GM12878 (cell line): ENCODE measurements at regions not wholly inside any gene's neighbourhood (a gene's known extent, or its start where the extent isn't known, plus 50 kb on each side); places are given as distances from the start of the nearest gene placed in this dataset.

Source experiments
- ATAC-seq: fragments of 200-7000 bp; cut with Tn5 transposase; 3 replicates; pipeline ENCODE4 v1.9.1; 2020; ENCODE audit warnings: mild to moderate bottlenecking, moderate library complexity
- BruUV-seq: library from RNA; stranded (reverse); fragments of 400-500 nt; replicated peaks from 2 replicates; lab custom pipeline; 2021; lab: Mats Ljungman, UMichigan
- CTCF ChIA-PET: fragments of 300-600 bp; sonication (Branson Sonifier 250); formaldehyde crosslinking; extraction: SDS; loops from one replicate; lab custom pipeline; 2021; ENCODE audit warnings: inconsistent platforms; lab: Yijun Ruan, JAX
- POLR2A ChIA-PET: fragments of 350-600 bp; formaldehyde crosslinking; extraction: SDS; loops from one replicate; lab custom pipeline; 2021; ENCODE audit warnings: inconsistent platforms; lab: Charles Lee
- RAD21 ChIA-PET: fragments of 300-600 bp; sonication (Branson Sonifier 250); formaldehyde crosslinking; loops from one replicate; lab custom pipeline; 2023; ENCODE audit warnings: antibody characterized with exemption; ENCODE audit not compliant: unreplicated experiment; lab: Charles Lee
- SMC1A ChIA-PET: fragments of 300-600 bp; sonication (Branson Sonifier 250); formaldehyde crosslinking; loops from one replicate; lab custom pipeline; 2023; ENCODE audit not compliant: unreplicated experiment, uncharacterized antibody; lab: Charles Lee
- DNase-seq: peaks from one replicate; pipeline ENCODE4 v3.0.0-alpha.2; 2011; ENCODE audit warnings: low read depth, low spot score
- FAIRE-seq: peaks from 3 replicates; lab custom pipeline; 2011; peaks lifted over from hg19 to GRCh38; lab: Jason Lieb, UNC
- H2AFZ ChIP-seq: 2 replicates; pipeline ENCODE4 v1.6.0; 2011; ENCODE audit warnings: low read depth, low read length, control low read depth; ENCODE audit not compliant: control insufficient read depth
- H3K27ac ChIP-seq: 2 replicates; pipeline ENCODE4 v1.5.1; 2011; ENCODE audit warnings: control low read depth; ENCODE audit not compliant: control insufficient read depth, insufficient read depth
- H3K27me3 ChIP-seq, 2 experiments: replicated peaks in 1 of 2; 2 replicates each; pipeline versions ENCODE4 v1.6.0 to v1.6.1; 2011; ENCODE audit warnings: low read length in 1 of 2; ENCODE audit not compliant: control insufficient read depth in 2 of 2, insufficient read depth in 2 of 2
- H3K36me3 ChIP-seq, 2 experiments: 2 replicates each; pipeline ENCODE4 v1.5.1; 2011; ENCODE audit warnings: low read length in 1 of 2; ENCODE audit not compliant: control insufficient read depth in 2 of 2, insufficient read depth in 2 of 2
- H3K4me1 ChIP-seq: 2 replicates; pipeline ENCODE4 v1.6.1; 2011; ENCODE audit warnings: mild to moderate bottlenecking, low read length, moderate library complexity, mixed read lengths; ENCODE audit not compliant: control insufficient read depth, insufficient read depth
- H3K4me2 ChIP-seq: 2 replicates; pipeline ENCODE4 v1.6.0; 2011; ENCODE audit warnings: control low read depth; ENCODE audit not compliant: control insufficient read depth, insufficient read depth
- H3K4me3 ChIP-seq: fragments of 200-600 bp; sonication (generic); 2 replicates; pipeline ENCODE4 v1.5.1; 2016
- H3K79me2 ChIP-seq: 2 replicates; pipeline ENCODE4 v1.6.0; 2011; ENCODE audit warnings: low read length; ENCODE audit not compliant: control insufficient read depth, insufficient read depth
- H3K9ac ChIP-seq: 2 replicates; pipeline ENCODE4 v1.8.0; 2011; ENCODE audit warnings: low read length, control low read depth, mixed read lengths; ENCODE audit not compliant: control insufficient read depth, insufficient read depth
- H3K9me3 ChIP-seq: replicated peaks from 3 replicates; pipeline ENCODE4 v1.5.1; 2011; ENCODE audit warnings: mild to moderate bottlenecking, low read length; ENCODE audit not compliant: control insufficient read depth, insufficient read depth
- H4K20me1 ChIP-seq: 2 replicates; pipeline ENCODE4 v1.6.0; 2011; ENCODE audit not compliant: control insufficient read depth, insufficient read depth
- BHLHE40 ChIP-seq, 2 experiments: fragments of 450-650 bp in 1 of 2; IDR thresholded peaks; 2 replicates each; pipeline ENCODE4 v1.6.1; 2011 to 2017; ENCODE audit warnings: low read depth in 2 of 2, borderline replicate concordance in 1 of 2, improper control_type of control experiment in 1 of 2, low read length in 1 of 2, mild to moderate bottlenecking in 1 of 2
- CBX5 ChIP-seq: sonication (generic); IDR thresholded peaks from 2 replicates; pipeline ENCODE4 v1.6.1; 2016; ENCODE audit warnings: low read depth, moderate library complexity, mild to moderate bottlenecking, inconsistent platforms
- GATAD2B ChIP-seq: fragments of 450-650 bp; conservative IDR thresholded peaks from 2 replicates; pipeline ENCODE4 v1.6.1; 2017; ENCODE audit warnings: low read depth, mild to moderate bottlenecking, moderate library complexity
- NFXL1 ChIP-seq: fragments of 450-650 bp; IDR thresholded peaks from 2 replicates; pipeline ENCODE4 v1.6.1; 2017; ENCODE audit warnings: antibody characterized with exemption, mild to moderate bottlenecking, borderline replicate concordance
- PRDM15 ChIP-seq: fragments of 450-650 bp; formaldehyde crosslinking; IDR thresholded peaks from 2 replicates; pipeline ENCODE4 v1.4.0; 2020; ENCODE audit warnings: mild to moderate bottlenecking, moderate library complexity
- RUNX3 ChIP-seq: IDR thresholded peaks from 2 replicates; pipeline ENCODE4 v1.6.1; 2012; ENCODE audit warnings: low read length, inconsistent platforms
- SP1 ChIP-seq: IDR thresholded peaks from one replicate; pipeline ENCODE4 v1.6.1; 2011; ENCODE audit warnings: low read depth, low read length
- WGBS: methylation state at CpG from one replicate; pipeline ENCODE4 v1.1.6; 2016; ENCODE audit warnings: low lambda C conversion rate; ENCODE audit not compliant: insufficient replicate concordance, insufficient coverage; ENCODE audit errors: missing lambda C conversion rate; 5-methylcytosine and 5-hydroxymethylcytosine counted together
- in situ Hi-C: fragments of 300-500 bp; cut with MboI; formaldehyde crosslinking; loops from 9 replicates; pipeline ENCODE4 v1.14.3; 2018; ENCODE audit warnings: mixed read lengths
- intact Hi-C: fragments of 100-400 bp; cut with micrococcal nuclease; formaldehyde crosslinking; loops from one replicate; pipeline ENCODE4 v1.14.2; 2022; ENCODE audit not compliant: unreplicated experiment

- H3K4me3 ChIP-seq: no peak overlapping the region
- H3K4me2 ChIP-seq: no peak overlapping the region
- no peaks in the 10 kb centered on the region for H3K9me3 ChIP-seq
- ChIA-PET SMC1A (no interaction called here), RAD21 (no interaction called here), POLR2A (no interaction called here), CTCF (no interaction called here)
- BruUV-seq: no TSS peak
- TF ChIP-seq GATAD2B (no peak), NFXL1 (no peak), SP1 (no peak), PRDM15 (no peak), CBX5 (no peak), RUNX3 (no peak), BHLHE40 (IDR thresholded peaks at IDR 0.05; ENCODE audit: borderline replicate concordance in 1 of 2, low read depth in 2 of 2, low read length in 1 of 2) (no peak)
- intact Hi-C loops (loop anchor here (10.0 kb wide), 1 partner anchor 109 kb away; no protein-coding TSS in a partner anchor), in situ Hi-C loops (no loop called here)
- no peaks in the 10 kb centered on the region for H3K79me2 ChIP-seq
- ATAC-seq (no peak), FAIRE-seq (no peak), DNase-seq (no peak)
- H2AFZ ChIP-seq: no peak overlapping the region
- H3K4me1 ChIP-seq: no peaks in the 10 kb centered on the region
- no peaks in the 10 kb centered on the region for H4K20me1 ChIP-seq
- 0% methylated on average over 1 of the region's 1 CpG for WGBS
- H3K27me3 ChIP-seq: no peaks in the 10 kb centered on the region
- no peak overlapping the region for H3K27ac ChIP-seq
- no peak overlapping the region for H3K9ac ChIP-seq
- H3K36me3 ChIP-seq: no peaks in the 10 kb centered on the region
These were observed 205.9 kb downstream of the HS3ST3A1 start for GRCh38 chr17:13395862-13396261.
